Activated CD4-positive, alpha-beta memory T cell treated with anti-CD3 and anti-CD28 coated beads for 36 hours (primary cell): ENCODE measurements at regions not wholly inside any gene's neighbourhood (a gene's known extent, or its start where the extent isn't known, plus 50 kb on each side); places are given as distances from the start of the nearest gene placed in this dataset.

ENCODE experiments used
- CTCF ChIA-PET: fragments of 350-600 bp; sonication (Branson Sonifier 250); formaldehyde crosslinking; loops from one replicate; lab custom pipeline; 2021; ENCODE audit warnings: antibody characterized with exemption, inconsistent platforms; lab: Charles Lee
- POLR2A ChIA-PET: fragments of 350-600 bp; sonication (Branson Sonifier 250); formaldehyde crosslinking; loops from one replicate; lab custom pipeline; 2021; ENCODE audit warnings: antibody characterized with exemption; lab: Charles Lee
- DNase-seq: peaks from one replicate; pipeline ENCODE4 v3.0.0-alpha.2; 2020
- H3K27ac Mint-ChIP-seq: one replicate; pipeline ENCODE4 v1.8.0; 2021; ENCODE audit warnings: mixed read lengths
- H3K27me3 Mint-ChIP-seq: one replicate; pipeline ENCODE4 v1.8.0; 2021; ENCODE audit warnings: mixed read lengths
- H3K36me3 Mint-ChIP-seq: one replicate; pipeline ENCODE4 v1.8.0; 2021; ENCODE audit warnings: mixed read lengths
- H3K4me1 Mint-ChIP-seq: one replicate; pipeline ENCODE4 v1.8.0; 2021; ENCODE audit warnings: low read depth, mixed read lengths
- H3K4me3 Mint-ChIP-seq: one replicate; pipeline ENCODE4 v1.8.0; 2021; ENCODE audit warnings: mild to moderate bottlenecking, mixed read lengths
- H3K9me3 Mint-ChIP-seq: one replicate; pipeline ENCODE4 v1.8.0; 2021; ENCODE audit warnings: mixed read lengths
- intact Hi-C: fragments of 100-400 bp; cut with micrococcal nuclease; formaldehyde crosslinking; loops from one replicate; pipeline ENCODE4 v1.15.1; 2023

DNA sequence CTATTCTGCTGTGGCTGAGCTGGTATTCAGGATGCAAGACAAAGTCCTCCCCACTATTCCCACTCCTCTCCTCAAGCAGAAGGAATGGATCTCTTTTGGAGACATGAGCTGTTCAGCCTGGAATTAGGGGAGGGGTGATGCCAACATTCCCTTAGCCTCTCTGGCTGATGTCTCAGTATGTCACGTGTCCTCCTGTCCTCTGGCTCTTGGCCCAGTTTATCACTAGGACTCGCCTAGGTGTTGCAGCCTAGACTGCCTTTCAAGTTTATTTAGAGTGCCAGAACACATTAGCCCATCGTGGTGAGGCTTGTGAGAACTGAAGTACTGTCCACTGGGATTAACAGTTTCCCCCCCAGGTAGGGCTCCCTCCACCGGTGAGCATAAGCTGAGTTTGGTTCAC, 239.9 kb upstream of the MIS18BP1 start:
- ChIA-PET POLR2A (no interaction called here), CTCF (no interaction called here)
- DNase-seq: no peak
- Mint-ChIP-seq H3K9me3 (peaks cover 17% of the 10 kb centered on the region), H3K36me3 (no peaks in the 10 kb centered on the region), H3K27ac (no peak overlapping the region), H3K27me3 (no peaks in the 10 kb centered on the region), H3K4me3 (no peak overlapping the region), H3K4me1 (no peaks in the 10 kb centered on the region)
- intact Hi-C loops: no loop called here

- no peak overlapping the region for H3K27ac Mint-ChIP-seq
- no peaks in the 10 kb centered on the region for H3K36me3 Mint-ChIP-seq
- ChIA-PET CTCF (no interaction called here), POLR2A (no interaction called here)
- no peaks in the 10 kb centered on the region for H3K27me3 Mint-ChIP-seq
- no peaks in the 10 kb centered on the region for H3K4me1 Mint-ChIP-seq
- H3K4me3 Mint-ChIP-seq: no peak overlapping the region
- DNase-seq: no peak
- peaks cover 21% of the 10 kb centered on the region for H3K9me3 Mint-ChIP-seq
- intact Hi-C loops: no loop called here
Observed at GRCh38 chr14:45491914-45492313, 238.9 kb upstream of the MIS18BP1 start.

DNA sequence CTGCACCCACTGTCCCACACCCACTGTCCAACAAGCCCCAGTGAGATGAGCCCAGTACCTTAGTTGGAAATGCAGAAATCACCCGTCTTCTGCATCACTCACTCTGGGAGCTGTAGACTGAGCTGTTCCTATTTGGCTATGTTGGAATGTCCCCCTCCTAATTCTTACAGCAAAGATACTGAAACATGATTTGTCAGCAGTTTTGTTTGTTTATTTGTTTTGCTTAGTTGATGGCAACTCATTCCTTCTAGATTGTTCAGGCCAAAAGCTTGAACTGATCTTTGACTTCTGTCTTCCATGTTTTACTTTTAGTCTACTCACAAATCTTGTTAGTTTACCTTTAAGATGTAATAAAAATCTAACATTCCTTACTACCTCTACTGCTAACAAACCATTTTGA, 233.6 kb upstream of the MIS18BP1 start:
- Mint-ChIP-seq H3K36me3 (no peaks in the 10 kb centered on the region), H3K4me1 (no peaks in the 10 kb centered on the region), H3K27ac (no peak overlapping the region), H3K9me3 (peaks cover 30% of the 10 kb centered on the region), H3K27me3 (no peaks in the 10 kb centered on the region), H3K4me3 (no peak overlapping the region)
- intact Hi-C loops: no loop called here
- POLR2A ChIA-PET: interaction anchor here (0.6 kb wide), 1 partner anchor 806 kb away, joined by 3 read pairs; no protein-coding TSS in a partner anchor
- CTCF ChIA-PET: no interaction called here
- DNase-seq: no peak

DNA sequence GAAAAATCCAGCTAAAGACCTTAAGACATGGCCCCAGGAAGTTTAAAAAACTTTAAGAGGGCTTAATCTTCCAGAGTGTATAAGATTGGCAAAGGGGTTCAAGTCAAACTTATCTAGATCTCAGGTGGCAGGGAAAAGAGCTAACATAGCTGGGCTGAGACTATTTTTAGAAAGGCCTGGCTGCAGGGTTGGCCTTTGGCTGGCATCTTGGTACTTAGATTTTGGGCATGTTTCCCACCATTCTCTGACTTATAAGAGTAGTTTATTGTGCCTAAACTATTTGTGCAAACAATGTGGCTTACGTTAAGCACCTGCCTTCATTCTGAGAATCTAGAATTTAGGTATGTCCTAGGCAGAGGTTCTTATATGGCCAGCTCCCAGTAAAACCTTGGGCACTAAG, 214.0 kb upstream of the MIS18BP1 start:
- Mint-ChIP-seq H3K4me3 (no peak overlapping the region), H3K9me3 (peaks cover 3% of the 10 kb centered on the region), H3K27me3 (no peaks in the 10 kb centered on the region), H3K36me3 (no peaks in the 10 kb centered on the region), H3K27ac (no peak overlapping the region), H3K4me1 (no peaks in the 10 kb centered on the region)
- POLR2A ChIA-PET: no interaction called here
- no peak for DNase-seq
- CTCF ChIA-PET: no interaction called here
- intact Hi-C loops: no loop called here

- peaks cover 2% of the 10 kb centered on the region for H3K27me3 Mint-ChIP-seq
- H3K36me3 Mint-ChIP-seq: no peaks in the 10 kb centered on the region
- intact Hi-C loops: no loop called here
- ChIA-PET POLR2A (no interaction called here), CTCF (no interaction called here)
- no peak overlapping the region for H3K4me3 Mint-ChIP-seq
- no peak overlapping the region for H3K27ac Mint-ChIP-seq
- H3K4me1 Mint-ChIP-seq: no peaks in the 10 kb centered on the region
- H3K9me3 Mint-ChIP-seq: peaks cover 11% of the 10 kb centered on the region
- no peak for DNase-seq
Observed at GRCh38 chr14:45434221-45434620, 181.2 kb upstream of the MIS18BP1 start.

- Mint-ChIP-seq H3K4me3 (no peak overlapping the region), H3K36me3 (no peaks in the 10 kb centered on the region), H3K9me3 (peaks cover 18% of the 10 kb centered on the region), H3K27ac (no peak overlapping the region), H3K4me1 (no peaks in the 10 kb centered on the region), H3K27me3 (no peaks in the 10 kb centered on the region)
- no peak for DNase-seq
- POLR2A ChIA-PET: no interaction called here
- intact Hi-C loops: loop anchor here (2.0 to 5.0 kb wide), 2 partner anchors 100 to 1851 kb away; no protein-coding TSS in a partner anchor
- CTCF ChIA-PET: interaction anchor here (0.6 to 1.0 kb wide), 3 partner anchors 9 to 697 kb away, joined by 3 read pairs; no protein-coding TSS in a partner anchor
Observed at GRCh38 chr14:45426685-45427282, 173.8 kb upstream of the MIS18BP1 start.

DNA sequence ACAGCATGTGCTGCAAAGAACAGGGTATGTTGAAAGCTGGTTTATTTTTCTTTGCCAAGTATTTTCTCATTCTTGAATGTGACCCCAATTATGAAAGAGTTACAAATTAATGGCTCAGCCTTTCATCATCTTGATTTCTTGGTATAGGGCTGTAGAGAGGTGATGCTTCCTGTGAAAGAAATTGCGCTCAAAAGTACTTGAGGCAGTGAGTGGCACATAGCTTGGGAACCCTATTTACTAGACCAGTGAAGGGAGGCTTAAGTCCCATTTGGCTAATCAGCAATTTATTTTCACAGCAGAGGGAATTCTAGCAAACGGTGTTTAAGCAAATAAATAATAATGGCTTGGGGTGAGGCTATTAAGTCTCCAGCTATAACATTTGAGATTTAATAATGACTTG, 153.9 kb upstream of the MIS18BP1 start:
- no peaks in the 10 kb centered on the region for H3K36me3 Mint-ChIP-seq
- H3K4me1 Mint-ChIP-seq: no peaks in the 10 kb centered on the region
- no peak overlapping the region for H3K4me3 Mint-ChIP-seq
- no peak for DNase-seq
- POLR2A ChIA-PET: no interaction called here
- CTCF ChIA-PET: no interaction called here
- intact Hi-C loops: no loop called here
- H3K9me3 Mint-ChIP-seq: peaks cover 5% of the 10 kb centered on the region
- H3K27ac Mint-ChIP-seq: no peak overlapping the region
- H3K27me3 Mint-ChIP-seq: no peaks in the 10 kb centered on the region

DNA sequence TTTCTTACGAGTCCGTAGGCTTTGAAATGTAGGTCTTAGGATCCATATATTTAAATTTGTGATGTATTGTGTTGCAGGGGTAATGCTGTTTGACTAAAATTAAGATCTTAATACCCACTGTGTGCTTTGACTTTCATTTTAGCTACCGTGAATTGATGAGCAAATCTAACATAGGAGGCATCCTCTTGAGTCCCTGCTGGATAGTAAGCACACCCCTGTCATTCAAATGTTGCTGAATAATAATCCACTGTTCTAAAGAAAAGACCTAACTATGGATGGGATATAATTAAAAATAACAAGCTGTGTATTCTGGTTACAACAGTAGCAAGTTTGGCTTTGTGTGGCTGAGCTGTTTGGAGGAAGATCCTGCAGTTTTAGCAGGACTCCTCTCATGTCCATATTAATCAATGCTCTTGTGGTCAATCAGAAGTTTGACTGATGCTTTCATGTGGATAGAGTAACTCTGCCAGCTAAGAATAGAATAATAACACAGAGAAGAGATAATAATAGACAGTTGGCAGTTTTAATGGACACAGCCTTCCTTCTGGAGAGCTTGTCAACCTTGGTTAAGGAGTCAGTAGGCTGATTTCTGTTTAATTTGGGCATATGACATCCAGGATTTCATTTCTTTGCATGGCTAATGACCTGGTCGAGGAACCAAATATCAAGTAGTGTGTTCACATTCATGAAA, 148.1 kb upstream of the MIS18BP1 start:
- H3K27me3 Mint-ChIP-seq: no peaks in the 10 kb centered on the region
- ChIA-PET CTCF (no interaction called here), POLR2A (no interaction called here)
- H3K27ac Mint-ChIP-seq: no peak overlapping the region
- no peak for DNase-seq
- no peak overlapping the region for H3K4me3 Mint-ChIP-seq
- H3K9me3 Mint-ChIP-seq: no peaks in the 10 kb centered on the region
- intact Hi-C loops: no loop called here
- H3K4me1 Mint-ChIP-seq: no peaks in the 10 kb centered on the region
- no peaks in the 10 kb centered on the region for H3K36me3 Mint-ChIP-seq

- CTCF ChIA-PET: no interaction called here
- H3K4me3 Mint-ChIP-seq: no peak overlapping the region
Observed at GRCh38 chr14:45400509-45400908, 147.5 kb upstream of the MIS18BP1 start.

DNA sequence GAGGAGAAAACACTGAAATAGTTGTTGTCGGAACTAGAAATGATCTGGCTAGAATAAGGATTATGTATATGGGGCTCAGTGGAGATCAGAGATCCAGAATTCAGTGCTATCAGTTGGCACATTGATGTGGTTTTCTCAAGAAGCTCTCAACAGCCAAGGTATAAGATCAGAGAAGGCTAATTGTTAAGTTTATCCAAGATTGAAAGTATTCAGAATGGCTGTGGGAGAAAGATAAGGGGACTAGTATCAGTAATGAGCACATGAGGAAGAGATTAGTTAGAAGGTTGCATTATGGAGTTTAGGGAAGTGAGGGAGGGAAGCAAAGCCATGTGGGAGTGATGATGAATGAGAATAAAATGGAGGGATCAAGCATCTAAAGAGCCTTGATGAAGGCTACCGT, 128.1 kb upstream of the MIS18BP1 start:
- POLR2A ChIA-PET: no interaction called here

More at GRCh38 chr14:45400509-45400908, 147.5 kb upstream of the MIS18BP1 start:
- Mint-ChIP-seq H3K27me3 (no peaks in the 10 kb centered on the region), H3K4me1 (no peaks in the 10 kb centered on the region), H3K36me3 (no peaks in the 10 kb centered on the region), H3K27ac (no peak overlapping the region), H3K9me3 (no peaks in the 10 kb centered on the region)
- intact Hi-C loops: no loop called here
- POLR2A ChIA-PET: no interaction called here
- DNase-seq: no peak

DNA sequence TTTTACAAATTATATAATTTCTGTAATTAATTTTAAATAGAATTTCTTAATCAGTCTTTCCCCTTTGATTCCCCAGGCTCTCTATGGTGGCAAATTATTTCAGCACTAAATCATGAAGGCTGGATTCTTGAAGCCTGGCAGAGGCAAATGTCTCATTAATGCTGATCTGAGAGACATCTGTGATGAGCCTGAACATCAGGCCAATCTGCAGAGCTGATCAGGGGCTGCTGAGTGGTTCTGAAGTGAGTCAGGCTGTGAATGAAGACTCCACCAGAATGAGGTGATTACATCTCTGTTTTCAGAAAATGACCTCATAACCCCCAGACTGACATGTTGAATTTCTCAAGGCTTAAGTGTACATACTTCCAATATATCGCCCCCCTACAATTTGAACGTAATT, 124.2 kb upstream of the MIS18BP1 start:
- DNase-seq: no peak
- intact Hi-C loops: no loop called here
- no peaks in the 10 kb centered on the region for H3K27me3 Mint-ChIP-seq
- CTCF ChIA-PET: no interaction called here
- H3K4me3 Mint-ChIP-seq: no peak overlapping the region
- H3K36me3 Mint-ChIP-seq: no peaks in the 10 kb centered on the region
- H3K27ac Mint-ChIP-seq: no peak overlapping the region
- POLR2A ChIA-PET: no interaction called here
- no peaks in the 10 kb centered on the region for H3K4me1 Mint-ChIP-seq
- H3K9me3 Mint-ChIP-seq: no peaks in the 10 kb centered on the region

More for the DNA sequence above, 128.1 kb upstream of the MIS18BP1 start:
- CTCF ChIA-PET: no interaction called here
- Mint-ChIP-seq H3K27me3 (no peaks in the 10 kb centered on the region), H3K27ac (no peak overlapping the region), H3K4me1 (no peaks in the 10 kb centered on the region), H3K36me3 (no peaks in the 10 kb centered on the region), H3K4me3 (no peak overlapping the region), H3K9me3 (peaks cover 4% of the 10 kb centered on the region)
- intact Hi-C loops: no loop called here
- DNase-seq: no peak

GRCh38 chr14:45373877-45374276, 120.9 kb upstream of the MIS18BP1 start:
- Mint-ChIP-seq H3K9me3 (no peaks in the 10 kb centered on the region), H3K27ac (no peak overlapping the region), H3K4me1 (no peaks in the 10 kb centered on the region), H3K4me3 (no peak overlapping the region), H3K36me3 (no peaks in the 10 kb centered on the region), H3K27me3 (no peaks in the 10 kb centered on the region)
- CTCF ChIA-PET: no interaction called here
- DNase-seq: no peak
- intact Hi-C loops: no loop called here
- POLR2A ChIA-PET: interaction anchor here (0.6 kb wide), 1 partner anchor 32 kb away, joined by 3 read pairs; no protein-coding TSS in a partner anchor
